Lung (tissue), 11 donors: ENCODE measurements at regions not wholly inside any gene's neighbourhood (a gene's known extent, or its start where the extent isn't known, plus 50 kb on each side); places are given as distances from the start of the nearest gene placed in this dataset.

ENCODE experiments used
- ATAC-seq: fragments of 200-7000 bp; cut with Tn5 transposase; one replicate; pipeline ENCODE4 v1.9.1; 2020; ENCODE audit warnings: moderate number of reproducible peaks; ENCODE audit not compliant: insufficient read depth, low FRiP score
- DNase-seq, 3 donors: peaks; one replicate each; pipeline ENCODE4 v3.0.0-alpha.2; 2013 to 2017
- H3K27ac ChIP-seq, 2 donors: one replicate each; pipeline ENCODE4 v1.5.1; 2013; ENCODE audit warnings: mild to moderate bottlenecking in 2 of 2, moderate library complexity in 2 of 2, control low read depth in 1 of 2, inconsistent platforms in 1 of 2, low read depth in 1 of 2, low read length in 1 of 2
- H3K27me3 ChIP-seq, 3 donors: one replicate each; pipeline ENCODE4 v1.5.1; 2013; ENCODE audit warnings: low read length in 2 of 3; ENCODE audit not compliant: control insufficient read depth in 3 of 3, insufficient read depth in 3 of 3
- H3K36me3 ChIP-seq, 4 donors: one replicate each; pipeline ENCODE4 v1.5.1; 2013; ENCODE audit warnings: low read length in 4 of 4, mild to moderate bottlenecking in 1 of 4, moderate library complexity in 1 of 4; ENCODE audit not compliant: control insufficient read depth in 4 of 4, insufficient read depth in 4 of 4
- H3K4me1 ChIP-seq, 5 donors: one replicate each; pipeline ENCODE4 v1.5.1; 2013; ENCODE audit warnings: low read length in 5 of 5, mild to moderate bottlenecking in 2 of 5, moderate library complexity in 1 of 5; ENCODE audit not compliant: control insufficient read depth in 5 of 5, insufficient read depth in 5 of 5
- H3K4me3 ChIP-seq: one replicate; pipeline ENCODE4 v1.5.1; 2013; ENCODE audit warnings: mild to moderate bottlenecking, control low read depth, moderate library complexity
- H3K9ac ChIP-seq, 2 donors: one replicate each; pipeline ENCODE4 v1.5.1; 2013; ENCODE audit warnings: low read length in 2 of 2, control low read depth in 1 of 2; ENCODE audit not compliant: insufficient read depth in 1 of 2
- H3K9me3 ChIP-seq, 4 donors: one replicate each; pipeline ENCODE4 v1.5.1; 2013; ENCODE audit warnings: low read length in 3 of 4, mild to moderate bottlenecking in 1 of 4, moderate library complexity in 1 of 4; ENCODE audit not compliant: control insufficient read depth in 4 of 4, insufficient read depth in 3 of 4
- CTCF ChIP-seq: IDR thresholded peaks from 2 replicates; pipeline ENCODE4 v1.5.1; 2012; ENCODE audit warnings: mild to moderate bottlenecking; ENCODE audit errors: control extremely low read depth, extremely low read depth
- WGBS, 2 donors: extraction: QIAGEN DNeasy Blood & Tissue Kit; methylation state at CpG; one replicate each; pipeline ENCODE4 v1.1.7; 2013; 5-methylcytosine and 5-hydroxymethylcytosine counted together
- donor health status: control.
- donor health status: control.
- donor health status: Bipolar disorder and iron deficiency.
- donor health status: healthy.
- donor health status: DM: yes; HTN: yes; CAD: no.

- H3K9me3 ChIP-seq, result no peaks in the 10 kb centered on the region
- no peak overlapping the region for H3K27ac ChIP-seq
- WGBS, 2 donors, result 94 to 96% methylated on average over 10 of the region's 10 CpGs
- no peak for TF ChIP-seq CTCF
- no peak overlapping the region for H3K9ac ChIP-seq
- no peak for DNase-seq
- H3K4me1 ChIP-seq, result peaks cover 0 to 7% (median 0%) of the 10 kb centered on the region in 5 donors
- H3K27me3 ChIP-seq, result peaks cover 0 to 6% (median 0%) of the 10 kb centered on the region in 3 donors
- no peak overlapping the region for H3K4me3 ChIP-seq
- H3K36me3 ChIP-seq, result no peaks in the 10 kb centered on the region
- ATAC-seq, result no peak
Observed at GRCh38 chr10:3346851-3347250, 174.3 kb upstream of the PITRM1 start.

- 90 to 94% methylated on average over 3 of the region's 3 CpGs for WGBS, 2 donors
- Histone ChIP-seq H3K9me3 (no peaks in the 10 kb centered on the region), H3K27ac (no peak overlapping the region)
Observed at GRCh38 chr10:3342771-3343170, 170.2 kb upstream of the PITRM1 start.

GRCh38 chr10:3340127-3340730 lies 167.6 kb upstream of the PITRM1 start:
- Histone ChIP-seq H3K27me3 (no peaks in the 10 kb centered on the region), H3K27ac (no peak overlapping the region), H3K4me1 (peaks cover 0 to 4% (median 0%) of the 10 kb centered on the region in 5 donors), H3K4me3 (no peak overlapping the region), H3K36me3 (no peaks in the 10 kb centered on the region), H3K9me3 (no peaks in the 10 kb centered on the region), H3K9ac (no peak overlapping the region)
- WGBS, 2 donors, result 83 to 86% methylated on average over 11 of the region's 11 CpGs
- DNase-seq (no peak), ATAC-seq (no peak)
- TF ChIP-seq CTCF, result no peak

More at GRCh38 chr10:3342771-3343170, 170.2 kb upstream of the PITRM1 start:
- H3K36me3 ChIP-seq, result no peaks in the 10 kb centered on the region
- peaks cover 0 to 6% (median 0%) of the 10 kb centered on the region in 3 donors for H3K27me3 ChIP-seq
- no peak overlapping the region for H3K9ac ChIP-seq
- no peaks in the 10 kb centered on the region for H3K4me1 ChIP-seq
- DNase-seq (no peak), ATAC-seq (no peak)
- no peak for TF ChIP-seq CTCF
- no peak overlapping the region for H3K4me3 ChIP-seq

- Histone ChIP-seq H3K4me3 (no peak overlapping the region), H3K9ac (no peak overlapping the region), H3K9me3 (no peaks in the 10 kb centered on the region), H3K27me3 (no peaks in the 10 kb centered on the region), H3K4me1 (peaks cover 0 to 4% (median 0%) of the 10 kb centered on the region in 5 donors), H3K36me3 (no peaks in the 10 kb centered on the region), H3K27ac (no peak overlapping the region)
- no peak for DNase-seq
- WGBS, 2 donors, result 44 to 51% methylated on average over 9 of the region's 9 CpGs
- TF ChIP-seq CTCF, result no peak
- ATAC-seq, result no peak
Observed at GRCh38 chr10:3339531-3339950, 167.0 kb upstream of the PITRM1 start.
